GM19043 (cell line): ENCODE measurements at regions not wholly inside any gene's neighbourhood (a gene's known extent, or its start where the extent isn't known, plus 50 kb on each side); places are given as distances from the start of the nearest gene placed in this dataset.

Source experiments
- ATAC-seq: cut with Tn5 transposase; IDR thresholded peaks from one replicate; pipeline ENCODE4 v1.9.1; 2021; ENCODE audit warnings: low read depth; ENCODE audit not compliant: unreplicated experiment

GRCh38 chr12:118467641-118468305 is 91.4 kb downstream of the SUDS3 start:
- no peak for ATAC-seq

- no peak for ATAC-seq
Measured at GRCh38 chr12:118472940-118473339, 96.6 kb downstream of the SUDS3 start.

- no peak for ATAC-seq
Measured at GRCh38 chr12:118480235-118480634, 103.9 kb downstream of the SUDS3 start.

GRCh38 chr12:118488034-118488433 is 111.7 kb downstream of the SUDS3 start:
- ATAC-seq: no peak

GRCh38 chr12:118493962-118494361 is 117.6 kb downstream of the SUDS3 start:
- no peak for ATAC-seq

GRCh38 chr12:118494776-118495175 is 118.4 kb downstream of the SUDS3 start:
- no peak for ATAC-seq

- ATAC-seq: no peak
Measured at GRCh38 chr12:118495296-118495695, 118.9 kb downstream of the SUDS3 start.

- ATAC-seq: no peak
Measured at GRCh38 chr12:118498171-118498570, 121.8 kb downstream of the SUDS3 start.

- no peak for ATAC-seq
Measured at GRCh38 chr12:118500299-118500698, 123.9 kb downstream of the SUDS3 start.

GRCh38 chr12:118501489-118501888 is 125.1 kb downstream of the SUDS3 start:
- ATAC-seq: no peak

GRCh38 chr12:118503476-118503875 is 127.1 kb downstream of the SUDS3 start:
- no peak for ATAC-seq

- no peak for ATAC-seq
Measured at GRCh38 chr12:118512669-118513068, 136.3 kb downstream of the SUDS3 start.

- ATAC-seq: no peak
Measured at GRCh38 chr12:118513611-118514010, 137.3 kb downstream of the SUDS3 start.

GRCh38 chr12:118514297-118514696 is 137.9 kb downstream of the SUDS3 start:
- ATAC-seq: no peak

- no peak for ATAC-seq
Measured at GRCh38 chr12:118520214-118521035, 144.1 kb downstream of the SUDS3 start.

GRCh38 chr12:118521036-118521370 is 144.6 kb downstream of the SUDS3 start:
- no peak for ATAC-seq

- ATAC-seq: no peak
Measured at GRCh38 chr12:118524446-118524845, 148.1 kb downstream of the SUDS3 start.

GRCh38 chr12:118525216-118525615 is 148.9 kb downstream of the SUDS3 start:
- no peak for ATAC-seq

GRCh38 chr12:118526255-118527095 is 150.1 kb downstream of the SUDS3 start:
- ATAC-seq: no peak

GRCh38 chr12:118527310-118527709 is 151.0 kb downstream of the SUDS3 start:
- ATAC-seq: no peak

GRCh38 chr12:118528625-118529024 is 152.3 kb downstream of the SUDS3 start:
- ATAC-seq: no peak
